Upper lobe of left lung (tissue), 6 donors: ENCODE measurements at regions not wholly inside any gene's neighbourhood (a gene's known extent, or its start where the extent isn't known, plus 50 kb on each side); places are given as distances from the start of the nearest gene placed in this dataset.

ENCODE experiments used
- ATAC-seq, 2 donors: fragments of 200-7000 bp; cut with Tn5 transposase; one replicate each; pipeline ENCODE4 v1.9.1; 2022; ENCODE audit warnings: mild to moderate bottlenecking in 2 of 2, moderate library complexity in 2 of 2; ENCODE audit not compliant: low FRiP score in 2 of 2
- DNase-seq, 2 donors: peaks; one replicate each; pipeline ENCODE4 v3.0.0-alpha.2; 2019 to 2020
- H3K27ac ChIP-seq, 4 donors: fragments of 200-600 bp; sonication (generic); one replicate each; pipeline ENCODE4 v1.5.1; 2016 to 2019
- H3K27me3 ChIP-seq, 4 donors: fragments of 200-600 bp; sonication (generic); one replicate each; pipeline ENCODE4 v1.5.1; 2017 to 2019
- H3K36me3 ChIP-seq, 4 donors: fragments of 200-600 bp; sonication (generic); one replicate each; pipeline ENCODE4 v1.5.1; 2016 to 2019
- H3K4me1 ChIP-seq, 4 donors: fragments of 200-600 bp; sonication (generic); one replicate each; pipeline ENCODE4 v1.5.1; 2018 to 2019
- H3K4me3 ChIP-seq, 4 donors: fragments of 200-600 bp; sonication (generic); one replicate each; pipeline ENCODE4 v1.5.1; 2017 to 2019; ENCODE audit warnings: mild to moderate bottlenecking in 2 of 4, moderate library complexity in 1 of 4
- H3K9me3 ChIP-seq, 4 donors: fragments of 200-600 bp; sonication (generic); one replicate each; pipeline ENCODE4 v1.5.1; 2018 to 2019
- CTCF ChIP-seq, 6 experiments: fragments of 450-650 bp in 4 of 6; fragments of 200-600 bp in 2 of 6; sonication (generic) in 2 of 6; IDR thresholded peaks; one replicate each; pipeline ENCODE4 v1.5.1; 2016 to 2019; ENCODE audit warnings: antibody characterized with exemption in 6 of 6
- EP300 ChIP-seq, 4 donors: sonication (generic); formaldehyde crosslinking; IDR thresholded peaks; one replicate each; pipeline ENCODE4 v1.5.1; 2017; ENCODE audit warnings: antibody characterized with exemption in 4 of 4, control low read depth in 2 of 4
- POLR2A ChIP-seq, 4 donors: fragments of 450-650 bp; IDR thresholded peaks; one replicate each; pipeline ENCODE4 v1.5.1; 2016 to 2017; ENCODE audit warnings: antibody characterized with exemption in 4 of 4, mild to moderate bottlenecking in 2 of 4
- POLR2AphosphoS5 ChIP-seq, 2 donors: sonication (generic); formaldehyde crosslinking; IDR thresholded peaks; one replicate each; pipeline ENCODE4 v1.5.1; 2017; ENCODE audit warnings: antibody characterized with exemption in 2 of 2
- WGBS, 2 donors: methylation state at CpG; one replicate each; pipeline ENCODE4 v1.1.5; 2017 to 2018; 5-methylcytosine and 5-hydroxymethylcytosine counted together
- donor health status: DM: no; HTN: no; CAD: no; lungs with moderate emphysema.
- donor health status: DM: no; HTN: yes; CAD: no; lungs with severe emphysema.

GRCh38 chr1:234999513-234999940, 129.1 kb downstream of the TOMM20 start:
- no peak for DNase-seq
- H3K36me3 ChIP-seq = no peaks in the 10 kb centered on the region
- H3K27me3 ChIP-seq = no peaks in the 10 kb centered on the region
- no peak overlapping the region for H3K4me3 ChIP-seq
- no peaks in the 10 kb centered on the region for H3K9me3 ChIP-seq
- TF ChIP-seq POLR2AphosphoS5 (IDR thresholded peaks at IDR 0.05) (no peak), EP300 (IDR thresholded peaks at IDR 0.05) (no peak), POLR2A (IDR thresholded peaks at IDR 0.05) (no peak), CTCF (IDR thresholded peaks at IDR 0.05) (no peak)
- no peak for ATAC-seq
- peaks cover 15 to 32% (median 23%) of the 10 kb centered on the region in 4 donors for H3K4me1 ChIP-seq
- H3K27ac ChIP-seq = no peak overlapping the region
- WGBS, 2 donors = 96 to 100% methylated on average over 4 to 10 of the region's 10 CpGs

GRCh38 chr1:234997896-234998741, 130.5 kb downstream of the TOMM20 start:
- H3K27ac ChIP-seq = peak overlapping the region; percentile 75 to 89 (median 88)
- 85 to 86% methylated on average over 17 of the region's 17 CpGs for WGBS, 2 donors
- H3K4me1 ChIP-seq = peaks cover 15 to 33% (median 23%) of the 10 kb centered on the region in 4 donors
- DNase-seq (no peak), ATAC-seq (peak; percentile 11 to 36)
- no peak overlapping the region for H3K4me3 ChIP-seq
- TF ChIP-seq EP300 (IDR thresholded peaks at IDR 0.05) (no peak), POLR2AphosphoS5 (IDR thresholded peaks at IDR 0.05) (no peak), CTCF (IDR thresholded peaks at IDR 0.05) (no peak), POLR2A (IDR thresholded peaks at IDR 0.05) (no peak)
- H3K36me3 ChIP-seq = no peaks in the 10 kb centered on the region
- no peaks in the 10 kb centered on the region for H3K27me3 ChIP-seq
- H3K9me3 ChIP-seq = no peaks in the 10 kb centered on the region

GRCh38 chr1:234997201-234997895, 131.3 kb downstream of the TOMM20 start:
- 26 to 38% methylated on average over 15 of the region's 16 CpGs for WGBS, 2 donors
- H3K27ac ChIP-seq = peak overlapping the region; percentile 75 to 89 (median 88)
- H3K4me3 ChIP-seq = no peak overlapping the region
- DNase-seq = peak; percentile 94
- no peaks in the 10 kb centered on the region for H3K9me3 ChIP-seq
- peak in 1 of 4 donors; percentile 61 for TF ChIP-seq POLR2A (IDR thresholded peaks at IDR 0.05)
- TF ChIP-seq POLR2AphosphoS5 (IDR thresholded peaks at IDR 0.05) = peak; percentile 97 to 99
- TF ChIP-seq CTCF (IDR thresholded peaks at IDR 0.05) = no peak
- peak in 2 of 4 donors; percentile 99 for TF ChIP-seq EP300 (IDR thresholded peaks at IDR 0.05)
- no peaks in the 10 kb centered on the region for H3K27me3 ChIP-seq
- H3K4me1 ChIP-seq = peaks cover 15 to 33% (median 23%) of the 10 kb centered on the region in 4 donors
- H3K36me3 ChIP-seq = no peaks in the 10 kb centered on the region
- peak; percentile 92 to 94 for ATAC-seq

- TF ChIP-seq EP300 (IDR thresholded peaks at IDR 0.05) (no peak), POLR2A (IDR thresholded peaks at IDR 0.05) (no peak), POLR2AphosphoS5 (IDR thresholded peaks at IDR 0.05) (no peak), CTCF (IDR thresholded peaks at IDR 0.05) (no peak)
- ATAC-seq = no peak
- Histone ChIP-seq H3K27ac (peak overlapping the region in 3 of 4 donors; percentile 61 to 89 (median 88)), H3K36me3 (no peaks in the 10 kb centered on the region), H3K9me3 (no peaks in the 10 kb centered on the region), H3K4me3 (no peak overlapping the region), H3K4me1 (peaks cover 15 to 33% (median 23%) of the 10 kb centered on the region in 4 donors), H3K27me3 (no peaks in the 10 kb centered on the region)
- WGBS, 2 donors = 88% methylated on average over 9 of the region's 9 CpGs
- DNase-seq = no peak
Measured at GRCh38 chr1:234996245-234996757, 132.3 kb downstream of the TOMM20 start.
